Nephron progenitor cell (in vitro differentiated cells): ENCODE measurements at regions not wholly inside any gene's neighbourhood (a gene's known extent, or its start where the extent isn't known, plus 50 kb on each side); places are given as distances from the start of the nearest gene placed in this dataset.

ENCODE experiments used
- DNase-seq: peaks from one replicate; pipeline ENCODE4 v3.0.0; 2021
- H3K27ac Mint-ChIP-seq: 2 replicates; pipeline ENCODE4 v1.8.0; 2021; ENCODE audit warnings: mild to moderate bottlenecking, moderate library complexity, mixed read lengths
- H3K27me3 Mint-ChIP-seq: 2 replicates; pipeline ENCODE4 v1.8.0; 2021; ENCODE audit warnings: mild to moderate bottlenecking, low read depth, mixed read lengths; ENCODE audit not compliant: poor library complexity
- H3K36me3 Mint-ChIP-seq: 2 replicates; pipeline ENCODE4 v1.8.0; 2021; ENCODE audit warnings: low read depth, mixed read lengths
- H3K4me1 Mint-ChIP-seq: 2 replicates; pipeline ENCODE4 v1.8.0; 2021; ENCODE audit warnings: mixed read lengths
- H3K4me3 Mint-ChIP-seq: 2 replicates; pipeline ENCODE4 v1.8.0; 2021; ENCODE audit warnings: mild to moderate bottlenecking, moderate library complexity, mixed read lengths
- H3K9me3 Mint-ChIP-seq: 2 replicates; pipeline ENCODE4 v1.8.0; 2021; ENCODE audit warnings: mild to moderate bottlenecking, moderate library complexity, mixed read lengths
- CTCF ChIP-seq: fragments of 200-600 bp; sonication (generic); IDR thresholded peaks from 2 replicates; pipeline ENCODE4 v1.5.0; 2021; ENCODE audit warnings: antibody characterized with exemption

DNA sequence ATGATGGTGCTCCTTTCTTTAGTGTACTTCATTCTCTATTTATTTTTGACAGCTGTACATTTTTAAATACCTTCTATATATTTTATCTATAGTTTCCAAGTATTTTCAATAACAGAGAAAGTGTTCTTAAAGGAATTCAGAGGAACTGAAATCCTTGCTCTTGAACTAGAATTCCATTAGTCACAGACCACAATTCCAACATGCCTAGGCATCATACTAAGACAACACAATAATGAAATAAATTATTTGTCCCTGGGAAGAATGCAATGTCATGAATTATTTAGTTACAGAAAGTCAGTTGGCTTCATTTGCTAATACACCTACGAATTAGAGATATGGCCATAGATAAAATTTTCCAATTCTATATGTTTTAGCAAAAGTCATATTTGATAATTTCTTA, 671.2 kb downstream of the EPHA7 start:
- no peaks in the 10 kb centered on the region for H3K27me3 Mint-ChIP-seq
- H3K9me3 Mint-ChIP-seq, result peaks cover 29% of the 10 kb centered on the region
- TF ChIP-seq CTCF, result no peak
- DNase-seq, result no peak
- H3K36me3 Mint-ChIP-seq, result no peaks in the 10 kb centered on the region
- H3K4me3 Mint-ChIP-seq, result no peak overlapping the region
- H3K27ac Mint-ChIP-seq, result no peak overlapping the region
- H3K4me1 Mint-ChIP-seq, result no peaks in the 10 kb centered on the region

DNA sequence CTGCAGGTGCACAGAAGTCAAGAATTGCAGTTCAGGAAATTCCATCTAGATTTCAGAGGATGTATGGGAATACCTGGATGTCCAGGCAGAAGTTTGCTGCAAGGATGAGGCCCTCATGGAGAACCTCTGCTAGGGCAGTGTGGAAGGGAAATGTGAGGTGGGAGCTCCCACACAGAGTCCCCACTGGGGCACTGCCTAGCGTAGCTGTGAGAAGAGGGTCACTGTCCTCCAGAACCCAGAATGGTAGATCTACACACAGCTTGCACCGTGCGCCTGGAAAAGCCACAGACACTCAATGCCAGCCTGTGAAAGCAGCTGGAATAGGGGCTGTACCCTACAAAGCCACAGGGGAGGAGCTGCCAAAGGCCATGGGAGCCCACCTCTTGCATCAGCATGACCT, 681.4 kb downstream of the EPHA7 start:
- no peak for TF ChIP-seq CTCF
- Mint-ChIP-seq H3K36me3 (no peaks in the 10 kb centered on the region), H3K4me1 (no peaks in the 10 kb centered on the region), H3K4me3 (no peak overlapping the region), H3K9me3 (peaks cover 22% of the 10 kb centered on the region), H3K27me3 (no peaks in the 10 kb centered on the region), H3K27ac (no peak overlapping the region)
- DNase-seq, result no peak

DNA sequence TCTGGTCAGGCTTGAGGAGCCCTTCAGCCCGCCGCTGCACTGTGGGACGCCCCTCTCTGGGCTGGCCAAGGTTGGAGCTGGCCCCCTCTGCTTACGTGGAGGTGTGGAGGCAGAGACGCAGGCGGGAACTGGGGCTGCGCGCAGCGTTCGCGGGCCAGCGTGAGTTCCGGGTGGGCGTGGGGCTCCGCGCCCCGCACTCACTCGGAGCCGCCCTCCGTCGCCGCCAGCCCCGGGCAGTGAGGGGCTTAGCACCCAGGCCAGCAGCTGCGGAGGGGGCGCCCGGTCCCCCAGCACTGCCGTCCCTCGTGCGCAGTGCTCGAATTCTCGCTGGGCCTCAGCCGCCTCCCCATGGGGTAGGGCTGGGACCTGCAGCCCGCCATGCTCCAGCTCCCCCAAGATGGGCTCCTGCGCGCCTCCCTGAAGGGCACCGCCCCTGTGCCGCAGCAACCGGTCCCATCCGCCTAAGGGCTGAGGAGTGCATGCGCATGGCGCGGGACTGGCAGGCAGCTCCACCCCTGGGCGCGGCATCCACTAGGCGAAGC, 695.9 kb downstream of the EPHA7 start:
- H3K9me3 Mint-ChIP-seq, result peaks cover 18% of the 10 kb centered on the region
- no peak for TF ChIP-seq CTCF

GRCh38 chr6:92719773-92720172, 699.6 kb downstream of the EPHA7 start:
- H3K27me3 Mint-ChIP-seq, result no peaks in the 10 kb centered on the region
- no peak for TF ChIP-seq CTCF
- DNase-seq, result no peak
- no peak overlapping the region for H3K27ac Mint-ChIP-seq
- no peak overlapping the region for H3K4me3 Mint-ChIP-seq
- H3K36me3 Mint-ChIP-seq, result no peaks in the 10 kb centered on the region
- peaks cover 12% of the 10 kb centered on the region for H3K9me3 Mint-ChIP-seq
- H3K4me1 Mint-ChIP-seq, result no peaks in the 10 kb centered on the region

More for the DNA sequence above, 695.9 kb downstream of the EPHA7 start:
- no peaks in the 10 kb centered on the region for H3K4me1 Mint-ChIP-seq
- H3K27me3 Mint-ChIP-seq, result no peaks in the 10 kb centered on the region
- DNase-seq, result no peak
- H3K4me3 Mint-ChIP-seq, result no peak overlapping the region
- H3K36me3 Mint-ChIP-seq, result no peaks in the 10 kb centered on the region
- H3K27ac Mint-ChIP-seq, result no peak overlapping the region

DNA sequence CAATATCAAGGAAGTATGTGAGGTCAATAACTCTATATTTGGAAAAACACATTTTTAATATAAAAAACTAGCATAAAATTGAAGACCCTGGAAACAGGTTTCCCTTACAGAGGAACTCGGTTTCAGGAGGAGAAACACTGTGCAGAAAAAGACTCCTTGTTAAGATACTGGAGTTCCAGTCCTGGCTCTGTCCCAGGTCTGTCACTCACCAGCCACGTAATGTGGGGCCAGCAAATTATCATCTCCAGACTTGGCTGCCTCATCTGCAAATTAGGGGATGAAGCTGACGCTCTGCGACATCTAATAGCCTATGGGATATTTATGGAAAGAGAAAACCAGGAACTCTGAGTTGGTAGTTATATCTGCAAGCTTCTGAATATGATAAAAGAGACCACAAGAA, 702.7 kb downstream of the EPHA7 start:
- no peak overlapping the region for H3K27ac Mint-ChIP-seq
- no peak for TF ChIP-seq CTCF
- H3K36me3 Mint-ChIP-seq, result no peaks in the 10 kb centered on the region
- H3K9me3 Mint-ChIP-seq, result peaks cover 3% of the 10 kb centered on the region
- no peaks in the 10 kb centered on the region for H3K27me3 Mint-ChIP-seq
- no peak for DNase-seq
- H3K4me1 Mint-ChIP-seq, result no peaks in the 10 kb centered on the region
- H3K4me3 Mint-ChIP-seq, result no peak overlapping the region

- Mint-ChIP-seq H3K36me3 (no peaks in the 10 kb centered on the region), H3K27me3 (no peaks in the 10 kb centered on the region), H3K9me3 (peaks cover 3% of the 10 kb centered on the region), H3K4me3 (no peak overlapping the region), H3K27ac (no peak overlapping the region), H3K4me1 (no peaks in the 10 kb centered on the region)
- no peak for DNase-seq
- no peak for TF ChIP-seq CTCF
Observed at GRCh38 chr6:92715991-92716390, 703.4 kb downstream of the EPHA7 start.
